NCI-H146 (cell line): ENCODE measurements at regions not wholly inside any gene's neighbourhood (a gene's known extent, or its start where the extent isn't known, plus 50 kb on each side); places are given as distances from the start of the nearest gene placed in this dataset.

Source experiments
- DNase-seq: peaks from one replicate; lab custom pipeline; 2025; lab: John Stamatoyannopoulos, UW

GRCh38 chr1:71184410-71184809 is 103.6 kb upstream of the ZRANB2 start:
- DNase-seq = no peak

- DNase-seq = no peak
Measured at GRCh38 chr1:71179997-71180396, 99.2 kb upstream of the ZRANB2 start.

- no peak for DNase-seq
Measured at GRCh38 chr1:71170925-71171324, 90.1 kb upstream of the ZRANB2 start.

GRCh38 chr1:71167505-71167904 is 86.7 kb upstream of the ZRANB2 start:
- peak; percentile 52 for DNase-seq

- DNase-seq = peak; percentile 91
Measured at GRCh38 chr1:71166178-71167173, 85.6 kb upstream of the ZRANB2 start.

- DNase-seq = no peak
Measured at GRCh38 chr1:71157715-71158114, 76.9 kb upstream of the ZRANB2 start.

- no peak for DNase-seq
Measured at GRCh38 chr1:71157151-71157550, 76.3 kb upstream of the ZRANB2 start.

GRCh38 chr1:71156590-71156989 is 75.8 kb upstream of the ZRANB2 start:
- DNase-seq = no peak

GRCh38 chr1:71154429-71154828 is 73.6 kb upstream of the ZRANB2 start:
- DNase-seq = peak; percentile 94

- no peak for DNase-seq
Measured at GRCh38 chr1:71153826-71154225, 73.0 kb upstream of the ZRANB2 start.

GRCh38 chr1:71147637-71148360 is 67.0 kb upstream of the ZRANB2 start:
- no peak for DNase-seq

GRCh38 chr1:71135571-71135970 is 54.7 kb upstream of the ZRANB2 start:
- DNase-seq = no peak
